ENCODE measurements at regions not wholly inside any gene's neighbourhood (a gene's known extent, or its start where the extent isn't known, plus 50 kb on each side); places are given as distances from the start of the nearest gene placed in this dataset.
"Not testable (repeated sequence)": the region's sequence is repeated elsewhere in the genome, so short reads cannot be mapped to it uniquely, and the experiment has no call there.

GRCh38 chr11:98720951-98721350 is 299.8 kb upstream of the CNTN5 start:
- no peak for DNase-seq (ENCODE audit: low spot score)

- DNase-seq (ENCODE audit: low spot score) = no peak
These were observed 295.3 kb upstream of the CNTN5 start for GRCh38 chr11:98725471-98725870.

DNA sequence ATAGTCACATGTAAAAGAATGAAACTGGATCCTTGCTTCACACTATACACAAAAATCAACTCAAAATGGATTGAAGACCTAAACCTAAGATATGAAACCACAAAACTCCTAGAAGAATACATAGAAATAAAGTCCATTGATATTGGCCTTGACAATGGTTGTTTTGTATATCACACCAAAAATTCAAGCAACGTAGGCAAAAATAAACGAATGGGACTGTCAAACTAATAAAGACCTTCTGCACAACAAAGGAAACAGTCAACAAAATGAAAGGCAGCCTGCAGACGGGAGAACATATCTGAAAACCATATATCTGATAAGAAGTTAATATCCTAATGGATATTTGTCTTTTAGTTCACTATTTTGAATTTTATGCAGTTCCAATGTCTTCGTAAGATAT is 292.3 kb upstream of the CNTN5 start:
- no peak for DNase-seq (ENCODE audit: low spot score)

DNA sequence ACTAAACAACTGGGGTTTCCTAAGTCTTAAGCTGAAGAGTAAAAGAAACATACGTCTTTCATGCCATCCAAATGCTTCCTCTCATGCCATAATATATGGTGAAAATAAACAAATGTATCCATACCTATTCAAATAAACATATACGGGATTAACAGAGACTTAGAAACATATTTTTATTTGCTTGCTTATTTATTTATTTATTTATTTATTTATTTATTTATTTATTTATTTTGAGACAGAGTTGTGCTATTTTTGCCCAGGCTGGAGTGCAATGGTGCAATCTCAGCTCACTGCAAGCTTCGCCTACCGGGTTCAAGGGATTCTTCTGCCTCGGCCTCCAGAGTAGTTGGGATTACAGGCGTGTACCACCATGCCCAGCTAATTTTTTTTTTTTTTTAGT is 291.6 kb upstream of the CNTN5 start:
- no peak for DNase-seq (ENCODE audit: low spot score)

DNA sequence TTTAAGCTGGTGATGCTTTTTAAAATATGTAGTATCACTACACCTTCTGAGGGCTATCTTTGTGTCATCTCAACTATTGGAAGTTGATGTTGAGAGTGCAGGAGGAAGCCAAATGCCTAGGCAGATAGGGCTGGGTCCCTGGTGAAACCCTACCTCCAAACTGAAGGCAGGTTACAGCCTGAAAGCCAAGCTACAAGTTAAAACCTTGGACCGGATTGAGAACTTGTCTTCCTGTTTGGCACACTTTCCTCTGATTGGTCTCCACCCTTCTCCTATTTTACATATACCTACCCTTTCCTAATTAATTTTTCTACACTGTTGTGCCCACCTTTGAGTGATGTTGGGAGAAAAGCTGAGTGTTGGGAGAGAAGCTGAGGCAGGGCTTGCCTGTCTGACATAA is 287.8 kb upstream of the CNTN5 start:
- no peak for DNase-seq (ENCODE audit: low spot score)

DNA sequence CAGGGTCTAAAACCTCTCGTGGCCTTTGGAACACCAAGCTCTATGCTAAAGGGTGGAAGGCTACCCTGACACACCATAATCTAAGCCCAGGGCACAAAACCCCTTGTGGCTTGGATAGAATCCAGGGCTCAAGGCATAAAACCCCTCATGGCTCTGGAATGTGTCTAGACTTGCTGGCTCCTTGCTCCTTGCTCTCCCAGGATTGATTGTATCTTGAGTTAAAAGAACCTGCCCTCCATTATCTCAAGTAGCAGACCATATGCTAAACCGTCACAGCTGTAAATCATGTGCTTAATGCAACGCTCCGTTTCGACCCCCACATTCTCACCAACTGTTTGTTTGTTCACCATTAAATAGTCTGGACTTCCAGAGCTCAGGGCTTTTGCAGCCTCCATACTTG is 287.4 kb upstream of the CNTN5 start:
- DNase-seq (ENCODE audit: low spot score) = not testable (repeated sequence)

GRCh38 chr11:98734686-98735085 is 286.1 kb upstream of the CNTN5 start:
- no peak for DNase-seq (ENCODE audit: low spot score)

- DNase-seq (ENCODE audit: low spot score) = no peak
These were observed 283.9 kb upstream of the CNTN5 start for GRCh38 chr11:98736833-98737232.

GRCh38 chr11:98740321-98740720 is 280.4 kb upstream of the CNTN5 start:
- no peak for DNase-seq (ENCODE audit: low spot score)

DNA sequence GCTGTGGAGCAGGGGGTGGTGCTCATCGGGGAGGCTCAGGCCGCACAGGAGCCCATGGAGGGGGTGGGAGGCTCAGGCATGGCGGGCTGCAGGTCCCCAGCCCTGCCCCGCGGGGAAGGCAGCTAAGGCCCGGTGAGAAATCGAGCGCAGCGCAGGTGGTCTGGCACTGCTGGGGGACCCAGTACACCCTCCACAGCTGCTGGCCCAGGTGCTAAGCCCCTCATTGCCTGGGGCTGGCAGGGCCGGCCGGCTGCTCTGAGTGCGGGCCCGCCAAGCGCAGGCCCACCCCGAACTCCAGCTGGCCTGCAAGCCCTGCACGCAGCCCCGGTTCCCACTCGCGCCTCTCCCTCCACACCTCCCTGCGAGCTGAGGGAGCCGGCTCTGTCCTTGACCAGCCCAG is 257.3 kb upstream of the CNTN5 start:
- not testable (repeated sequence) for DNase-seq (ENCODE audit: low spot score)

DNA sequence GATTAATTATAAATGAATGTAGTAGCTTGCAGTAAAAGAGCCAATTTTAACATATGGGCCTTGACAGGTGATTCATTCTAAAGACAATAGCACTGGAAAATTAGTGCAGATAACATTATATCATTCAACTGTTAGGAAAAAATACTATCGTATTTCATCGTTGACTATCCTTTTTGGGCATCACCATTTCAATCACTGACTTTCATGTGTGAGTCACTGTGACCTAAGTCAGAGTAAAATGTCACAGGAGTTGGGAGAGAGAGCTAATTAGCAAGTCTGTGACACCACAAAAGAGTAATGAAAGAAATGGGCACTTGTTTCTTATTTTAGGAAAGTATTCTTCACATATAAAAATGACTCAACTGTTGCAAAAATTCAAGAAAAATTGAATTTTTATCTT is 253.8 kb upstream of the CNTN5 start:
- no peak for DNase-seq (ENCODE audit: low spot score)

GRCh38 chr11:98770046-98770445 is 250.7 kb upstream of the CNTN5 start:
- DNase-seq (ENCODE audit: low spot score) = not testable (repeated sequence)

- DNase-seq (ENCODE audit: low spot score) = no peak
These were observed 249.0 kb upstream of the CNTN5 start for GRCh38 chr11:98771791-98772190.

- no peak for DNase-seq (ENCODE audit: low spot score)
These were observed 247.9 kb upstream of the CNTN5 start for GRCh38 chr11:98772893-98773292.

GRCh38 chr11:98793276-98793675 is 227.5 kb upstream of the CNTN5 start:
- DNase-seq (ENCODE audit: low spot score) = no peak

GRCh38 chr11:98798333-98798732 is 222.4 kb upstream of the CNTN5 start:
- no peak for DNase-seq (ENCODE audit: low spot score)

DNA sequence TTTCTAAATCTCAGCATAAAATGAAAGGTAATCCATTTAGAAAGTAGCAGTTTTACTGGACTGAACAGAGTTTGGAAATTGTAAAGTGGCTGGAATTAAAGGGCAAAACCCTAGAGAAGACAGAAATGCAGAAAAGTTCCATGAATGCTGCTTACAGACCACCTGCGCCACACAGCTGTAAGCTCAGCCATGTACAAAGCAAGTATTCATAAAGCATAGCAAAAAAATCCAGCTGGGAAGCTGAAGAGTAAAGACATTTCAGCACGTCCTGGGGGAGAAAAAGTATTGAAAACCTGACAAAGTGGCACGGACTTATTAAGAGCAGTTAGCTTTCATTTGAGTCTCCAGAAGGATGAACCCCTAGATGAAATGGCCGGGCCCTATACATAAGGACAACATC is 220.1 kb upstream of the CNTN5 start:
- DNase-seq (ENCODE audit: low spot score) = no peak

GRCh38 chr11:98828986-98829708 is 191.6 kb upstream of the CNTN5 start:
- no peak for DNase-seq (ENCODE audit: low spot score)

DNA sequence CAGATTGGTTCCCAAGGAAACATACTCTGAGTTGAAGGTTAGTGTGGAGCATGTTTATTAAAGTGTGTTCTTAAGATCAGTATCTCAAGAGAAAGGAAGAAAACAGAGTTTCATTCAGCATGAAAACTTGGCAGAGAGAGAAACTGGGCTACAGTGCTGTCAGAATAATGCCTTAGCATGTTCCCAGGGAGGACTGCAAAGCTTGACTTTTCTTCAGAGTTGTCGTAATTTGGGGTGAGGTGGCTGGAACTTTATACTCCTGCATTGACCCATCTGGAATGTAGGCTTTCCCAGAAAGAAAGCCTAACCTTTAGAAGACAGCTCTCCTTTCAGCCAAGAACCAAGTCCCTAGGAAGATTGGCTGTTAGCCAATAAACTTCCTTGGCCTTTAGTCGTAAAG is 190.8 kb upstream of the CNTN5 start:
- DNase-seq (ENCODE audit: low spot score) = no peak

GRCh38 chr11:98834776-98835175 is 186.0 kb upstream of the CNTN5 start:
- DNase-seq (ENCODE audit: low spot score) = no peak

GRCh38 chr11:98835335-98835734 is 185.4 kb upstream of the CNTN5 start:
- no peak for DNase-seq (ENCODE audit: low spot score)

DNA sequence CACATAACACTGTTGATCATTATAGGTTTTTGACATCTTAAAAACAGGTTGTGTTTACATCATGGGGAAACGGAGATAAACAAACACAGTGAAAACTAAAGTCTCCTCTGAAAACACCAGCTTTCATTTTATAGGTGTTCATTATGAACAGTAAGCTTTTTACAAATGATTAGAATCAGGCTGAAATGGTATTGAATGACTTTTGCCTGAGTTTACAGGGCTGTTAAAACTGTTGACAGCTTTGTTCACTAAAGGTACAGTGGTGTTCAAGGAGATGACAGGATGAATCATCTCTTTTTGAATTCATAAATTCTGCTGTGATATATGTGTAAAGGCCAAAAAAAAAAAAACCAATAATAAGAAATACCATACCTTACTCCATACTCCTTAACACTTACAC is 184.6 kb upstream of the CNTN5 start:
- DNase-seq (ENCODE audit: low spot score) = no peak

- DNase-seq (ENCODE audit: low spot score) = no peak
These were observed 178.6 kb upstream of the CNTN5 start for GRCh38 chr11:98842187-98842586.

GRCh38 chr11:98862169-98862568 is 158.6 kb upstream of the CNTN5 start:
- DNase-seq (ENCODE audit: low spot score) = no peak

DNA sequence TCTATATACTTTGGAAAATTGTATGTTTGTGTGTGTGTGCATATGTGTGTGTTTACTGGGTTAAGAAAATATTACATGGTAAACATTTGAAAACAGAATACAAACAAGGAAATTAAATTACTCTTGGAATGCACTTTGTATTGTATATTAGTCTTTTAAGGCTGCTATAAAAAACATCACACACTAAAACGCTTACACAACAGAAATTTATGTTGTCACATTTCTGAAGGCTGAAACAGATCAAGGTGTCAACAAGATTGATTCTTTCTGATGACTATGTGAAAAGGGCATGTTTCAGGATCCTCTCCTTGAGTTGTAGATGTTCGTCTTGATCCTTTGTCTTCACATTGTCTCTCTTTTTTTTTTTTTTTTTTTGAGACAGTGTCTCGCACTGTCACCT is 149.1 kb upstream of the CNTN5 start:
- DNase-seq (ENCODE audit: low spot score) = no peak
